Glomerular visceral epithelial cell (primary cell): ENCODE measurements at regions not wholly inside any gene's neighbourhood (a gene's known extent, or its start where the extent isn't known, plus 50 kb on each side); places are given as distances from the start of the nearest gene placed in this dataset.

Experiments
- DNase-seq: peaks from one replicate; pipeline ENCODE4 v3.0.0-alpha.2; 2016; ENCODE audit errors: extremely low spot score

GRCh38 chr2:149743842-149744448 is 156.4 kb upstream of the MMADHC start:
- peak; percentile 57 for DNase-seq

GRCh38 chr2:149741646-149742045 is 154.1 kb upstream of the MMADHC start:
- peak; percentile 76 for DNase-seq

GRCh38 chr2:149740490-149740889 is 152.9 kb upstream of the MMADHC start:
- DNase-seq, result no peak

GRCh38 chr2:149739883-149740265 is 152.3 kb upstream of the MMADHC start:
- no peak for DNase-seq

- no peak for DNase-seq
Measured at GRCh38 chr2:149739171-149739882, 151.8 kb upstream of the MMADHC start.

- DNase-seq, result no peak
Measured at GRCh38 chr2:149738767-149739166, 151.2 kb upstream of the MMADHC start.

GRCh38 chr2:149737896-149738295 is 150.3 kb upstream of the MMADHC start:
- DNase-seq, result no peak

- DNase-seq, result no peak
Measured at GRCh38 chr2:149735237-149735958, 147.8 kb upstream of the MMADHC start.

- peak; percentile 49 for DNase-seq
Measured at GRCh38 chr2:149733936-149734685, 146.5 kb upstream of the MMADHC start.

- peak; percentile 33 for DNase-seq
Measured at GRCh38 chr2:149732730-149733290, 145.2 kb upstream of the MMADHC start.

- peak; percentile 69 for DNase-seq
Measured at GRCh38 chr2:149732001-149732685, 144.6 kb upstream of the MMADHC start.

- no peak for DNase-seq
Measured at GRCh38 chr2:149731079-149731478, 143.5 kb upstream of the MMADHC start.

- no peak for DNase-seq
Measured at GRCh38 chr2:149729586-149729985, 142.0 kb upstream of the MMADHC start.

GRCh38 chr2:149727927-149728326 is 140.4 kb upstream of the MMADHC start:
- DNase-seq, result no peak

GRCh38 chr2:149725234-149725633 is 137.7 kb upstream of the MMADHC start:
- no peak for DNase-seq

GRCh38 chr2:149724091-149724490 is 136.5 kb upstream of the MMADHC start:
- no peak for DNase-seq

GRCh38 chr2:149720615-149721014 is 133.0 kb upstream of the MMADHC start:
- DNase-seq, result no peak

- no peak for DNase-seq
Measured at GRCh38 chr2:149719695-149720094, 132.1 kb upstream of the MMADHC start.

GRCh38 chr2:149716687-149717086 is 129.1 kb upstream of the MMADHC start:
- no peak for DNase-seq

- no peak for DNase-seq
Measured at GRCh38 chr2:149715894-149716293, 128.3 kb upstream of the MMADHC start.

- peak; percentile 58 for DNase-seq
Measured at GRCh38 chr2:149715005-149715592, 127.5 kb upstream of the MMADHC start.
